Choroid plexus epithelial cell (primary cell): ENCODE measurements at regions not wholly inside any gene's neighbourhood (a gene's known extent, or its start where the extent isn't known, plus 50 kb on each side); places are given as distances from the start of the nearest gene placed in this dataset.

Experiments used
- DNase-seq: peaks from one replicate; pipeline ENCODE4 v3.0.0-alpha.2; 2010; ENCODE audit warnings: low read depth
- H3K4me3 ChIP-seq: 2 replicates; pipeline ENCODE4 v1.5.1; 2011; ENCODE audit warnings: low read depth, mild to moderate bottlenecking, control low read depth, low read length, moderate library complexity
- CTCF ChIP-seq: conservative IDR thresholded peaks from 2 replicates; pipeline ENCODE4 v1.5.1; 2011; ENCODE audit warnings: low read depth, mild to moderate bottlenecking, control low read depth, inconsistent platforms, low read length, moderate library complexity

- no peak for TF ChIP-seq CTCF
- DNase-seq = no peak
- no peak overlapping the region for H3K4me3 ChIP-seq
Measured at GRCh38 chr10:31749301-31749700, 179.3 kb downstream of the ARHGAP12 start.

- peak; percentile 85 for DNase-seq
- no peak overlapping the region for H3K4me3 ChIP-seq
- no peak for TF ChIP-seq CTCF
Measured at GRCh38 chr10:31745612-31746376, 182.8 kb downstream of the ARHGAP12 start.

GRCh38 chr10:31744025-31744424, 184.6 kb downstream of the ARHGAP12 start:
- TF ChIP-seq CTCF = no peak
- no peak for DNase-seq
- no peak overlapping the region for H3K4me3 ChIP-seq

GRCh38 chr10:31742255-31742654, 186.4 kb downstream of the ARHGAP12 start:
- no peak for TF ChIP-seq CTCF
- DNase-seq = no peak

GRCh38 chr10:31741473-31741872, 187.2 kb downstream of the ARHGAP12 start:
- no peak for TF ChIP-seq CTCF
- DNase-seq = no peak
- H3K4me3 ChIP-seq = no peak overlapping the region

More at GRCh38 chr10:31742255-31742654, 186.4 kb downstream of the ARHGAP12 start:
- no peak overlapping the region for H3K4me3 ChIP-seq

- H3K4me3 ChIP-seq = no peak overlapping the region
- peak; percentile 67 for DNase-seq
- no peak for TF ChIP-seq CTCF
Measured at GRCh38 chr10:31739711-31740110, 188.9 kb downstream of the ARHGAP12 start.

- DNase-seq = no peak
- TF ChIP-seq CTCF = no peak
- no peak overlapping the region for H3K4me3 ChIP-seq
Measured at GRCh38 chr10:31739146-31739545, 189.5 kb downstream of the ARHGAP12 start.
